ENCODE measurements at regions not wholly inside any gene's neighbourhood (a gene's known extent, or its start where the extent isn't known, plus 50 kb on each side); places are given as distances from the start of the nearest gene placed in this dataset.

DNA sequence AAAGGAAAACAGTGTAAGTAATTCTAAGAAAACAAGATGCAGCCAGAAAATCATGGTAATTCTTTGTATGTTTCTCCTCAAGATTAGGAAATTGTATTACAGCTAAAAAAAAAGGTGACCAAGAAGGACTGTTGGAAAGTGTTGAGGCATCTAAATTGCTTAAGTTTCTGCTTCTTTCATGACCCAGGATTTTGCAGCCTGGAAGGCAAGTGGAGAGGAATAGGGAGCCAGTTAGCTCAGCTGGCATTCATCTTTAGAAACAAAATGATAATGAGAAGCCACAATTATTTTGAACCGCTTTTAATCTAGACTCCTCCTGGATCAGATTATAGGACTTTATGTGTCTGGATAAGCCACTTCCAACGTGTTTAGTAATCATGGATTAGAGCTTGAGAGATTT is 56.8 kb upstream of the TMEM229A start (continued):
- TF ChIP-seq CREB1 (CRISPR knock-in tag; IDR thresholded peaks at IDR 0.05; ENCODE audit: low read depth) = no peak
- TF ChIP-seq NANOG (IDR thresholded peaks at IDR 0.05; ENCODE audit: borderline replicate concordance) = no peak
- TF ChIP-seq, protein P1, sequence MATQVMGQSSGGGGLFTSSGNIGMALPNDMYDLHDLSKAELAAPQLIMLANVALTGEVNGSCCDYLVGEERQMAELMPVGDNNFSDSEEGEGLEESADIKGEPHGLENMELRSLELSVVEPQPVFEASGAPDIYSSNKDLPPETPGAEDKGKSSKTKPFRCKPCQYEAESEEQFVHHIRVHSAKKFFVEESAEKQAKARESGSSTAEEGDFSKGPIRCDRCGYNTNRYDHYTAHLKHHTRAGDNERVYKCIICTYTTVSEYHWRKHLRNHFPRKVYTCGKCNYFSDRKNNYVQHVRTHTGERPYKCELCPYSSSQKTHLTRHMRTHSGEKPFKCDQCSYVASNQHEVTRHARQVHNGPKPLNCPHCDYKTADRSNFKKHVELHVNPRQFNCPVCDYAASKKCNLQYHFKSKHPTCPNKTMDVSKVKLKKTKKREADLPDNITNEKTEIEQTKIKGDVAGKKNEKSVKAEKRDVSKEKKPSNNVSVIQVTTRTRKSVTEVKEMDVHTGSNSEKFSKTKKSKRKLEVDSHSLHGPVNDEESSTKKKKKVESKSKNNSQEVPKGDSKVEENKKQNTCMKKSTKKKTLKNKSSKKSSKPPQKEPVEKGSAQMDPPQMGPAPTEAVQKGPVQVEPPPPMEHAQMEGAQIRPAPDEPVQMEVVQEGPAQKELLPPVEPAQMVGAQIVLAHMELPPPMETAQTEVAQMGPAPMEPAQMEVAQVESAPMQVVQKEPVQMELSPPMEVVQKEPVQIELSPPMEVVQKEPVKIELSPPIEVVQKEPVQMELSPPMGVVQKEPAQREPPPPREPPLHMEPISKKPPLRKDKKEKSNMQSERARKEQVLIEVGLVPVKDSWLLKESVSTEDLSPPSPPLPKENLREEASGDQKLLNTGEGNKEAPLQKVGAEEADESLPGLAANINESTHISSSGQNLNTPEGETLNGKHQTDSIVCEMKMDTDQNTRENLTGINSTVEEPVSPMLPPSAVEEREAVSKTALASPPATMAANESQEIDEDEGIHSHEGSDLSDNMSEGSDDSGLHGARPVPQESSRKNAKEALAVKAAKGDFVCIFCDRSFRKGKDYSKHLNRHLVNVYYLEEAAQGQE (IDR thresholded peaks at IDR 0.05; ENCODE audit: unreplicated experiment) = no peak
- no peak for TF ChIP-seq JUNB (IDR thresholded peaks at IDR 0.05; ENCODE audit: unreplicated experiment)
- no peak for TF ChIP-seq EZH2phosphoT487 (IDR thresholded peaks at IDR 0.05; ENCODE audit: unreplicated experiment)
- TF ChIP-seq, protein P2, sequence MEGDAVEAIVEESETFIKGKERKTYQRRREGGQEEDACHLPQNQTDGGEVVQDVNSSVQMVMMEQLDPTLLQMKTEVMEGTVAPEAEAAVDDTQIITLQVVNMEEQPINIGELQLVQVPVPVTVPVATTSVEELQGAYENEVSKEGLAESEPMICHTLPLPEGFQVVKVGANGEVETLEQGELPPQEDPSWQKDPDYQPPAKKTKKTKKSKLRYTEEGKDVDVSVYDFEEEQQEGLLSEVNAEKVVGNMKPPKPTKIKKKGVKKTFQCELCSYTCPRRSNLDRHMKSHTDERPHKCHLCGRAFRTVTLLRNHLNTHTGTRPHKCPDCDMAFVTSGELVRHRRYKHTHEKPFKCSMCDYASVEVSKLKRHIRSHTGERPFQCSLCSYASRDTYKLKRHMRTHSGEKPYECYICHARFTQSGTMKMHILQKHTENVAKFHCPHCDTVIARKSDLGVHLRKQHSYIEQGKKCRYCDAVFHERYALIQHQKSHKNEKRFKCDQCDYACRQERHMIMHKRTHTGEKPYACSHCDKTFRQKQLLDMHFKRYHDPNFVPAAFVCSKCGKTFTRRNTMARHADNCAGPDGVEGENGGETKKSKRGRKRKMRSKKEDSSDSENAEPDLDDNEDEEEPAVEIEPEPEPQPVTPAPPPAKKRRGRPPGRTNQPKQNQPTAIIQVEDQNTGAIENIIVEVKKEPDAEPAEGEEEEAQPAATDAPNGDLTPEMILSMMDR (conservative IDR thresholded peaks at IDR 0.05; ENCODE audit: low read depth in 2 of 2) = no peak
- TF ChIP-seq, protein P3, sequence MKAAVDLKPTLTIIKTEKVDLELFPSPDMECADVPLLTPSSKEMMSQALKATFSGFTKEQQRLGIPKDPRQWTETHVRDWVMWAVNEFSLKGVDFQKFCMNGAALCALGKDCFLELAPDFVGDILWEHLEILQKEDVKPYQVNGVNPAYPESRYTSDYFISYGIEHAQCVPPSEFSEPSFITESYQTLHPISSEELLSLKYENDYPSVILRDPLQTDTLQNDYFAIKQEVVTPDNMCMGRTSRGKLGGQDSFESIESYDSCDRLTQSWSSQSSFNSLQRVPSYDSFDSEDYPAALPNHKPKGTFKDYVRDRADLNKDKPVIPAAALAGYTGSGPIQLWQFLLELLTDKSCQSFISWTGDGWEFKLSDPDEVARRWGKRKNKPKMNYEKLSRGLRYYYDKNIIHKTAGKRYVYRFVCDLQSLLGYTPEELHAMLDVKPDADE (IDR thresholded peaks at IDR 0.05) = no peak

DNA sequence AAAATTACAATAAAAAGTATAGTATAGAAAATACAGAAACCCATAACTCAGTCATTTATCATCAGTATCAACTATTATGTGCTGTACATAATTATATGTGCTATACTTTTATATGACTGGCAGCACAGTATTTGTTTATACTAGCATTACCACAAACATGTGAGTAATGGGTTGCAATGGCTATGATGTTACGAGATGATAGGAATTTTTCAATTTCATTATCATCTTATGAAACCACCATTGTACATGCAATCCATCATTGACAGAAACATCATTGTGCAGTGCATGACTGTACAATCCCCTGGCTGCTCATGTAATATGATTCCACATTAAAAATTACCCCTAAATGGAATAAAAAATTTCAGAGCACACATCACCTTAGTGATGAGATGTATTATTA is 55.7 kb upstream of the TMEM229A start:
- no peaks in the 10 kb centered on the region for H3K9me3 Mint-ChIP-seq
- no peaks in the 10 kb centered on the region for H3K4me1 Mint-ChIP-seq
- DNase-seq (ENCODE audit: low spot score) = no peak
- Histone ChIP-seq H3K79me2 (replicated peaks; ENCODE audit: insufficient read depth) (no peaks in the 10 kb centered on the region), H3K9me2 (ENCODE audit: insufficient read depth) (no peaks in the 10 kb centered on the region), H4K20me1 (replicated peaks; ENCODE audit: insufficient read depth) (no peaks in the 10 kb centered on the region), H3K4me3 (no peak overlapping the region), H3K27ac (ENCODE audit: low read depth) (no peak overlapping the region), H2AFZ (no peak overlapping the region), H3K4me1 (ENCODE audit: insufficient read depth) (no peaks in the 10 kb centered on the region), H3K27me3 (ENCODE audit: insufficient read depth) (no peaks in the 10 kb centered on the region), H3F3A (replicated peaks; ENCODE audit: low read depth) (no peaks in the 10 kb centered on the region), H3K4me2 (no peak overlapping the region), H3K36me3 (ENCODE audit: insufficient read depth) (no peaks in the 10 kb centered on the region)
- no peak for ATAC-seq
- no peaks in the 10 kb centered on the region for H3K36me3 Mint-ChIP-seq (ENCODE audit: low read depth)
- H3K4me3 Mint-ChIP-seq = no peak overlapping the region
- no peak overlapping the region for H3K27ac Mint-ChIP-seq
- no peaks in the 10 kb centered on the region for H3K27me3 Mint-ChIP-seq (ENCODE audit: insufficient read depth, low read depth, poor library complexity)
- TF ChIP-seq JUNB (IDR thresholded peaks at IDR 0.05; ENCODE audit: unreplicated experiment) (no peak), STAT1 (IDR thresholded peaks at IDR 0.05; ENCODE audit: unreplicated experiment) (no peak), CREB1 (CRISPR knock-in tag; IDR thresholded peaks at IDR 0.05; ENCODE audit: low read depth) (no peak), POLR2AphosphoS5 (IDR thresholded peaks at IDR 0.05; ENCODE audit: low read depth) (no peak), ZNF114 (CRISPR knock-in tag; IDR thresholded peaks at IDR 0.05) (no peak), ZNF331 (CRISPR knock-in tag; IDR thresholded peaks at IDR 0.05; ENCODE audit: low read depth) (no peak)
- TF ChIP-seq, protein P4, sequence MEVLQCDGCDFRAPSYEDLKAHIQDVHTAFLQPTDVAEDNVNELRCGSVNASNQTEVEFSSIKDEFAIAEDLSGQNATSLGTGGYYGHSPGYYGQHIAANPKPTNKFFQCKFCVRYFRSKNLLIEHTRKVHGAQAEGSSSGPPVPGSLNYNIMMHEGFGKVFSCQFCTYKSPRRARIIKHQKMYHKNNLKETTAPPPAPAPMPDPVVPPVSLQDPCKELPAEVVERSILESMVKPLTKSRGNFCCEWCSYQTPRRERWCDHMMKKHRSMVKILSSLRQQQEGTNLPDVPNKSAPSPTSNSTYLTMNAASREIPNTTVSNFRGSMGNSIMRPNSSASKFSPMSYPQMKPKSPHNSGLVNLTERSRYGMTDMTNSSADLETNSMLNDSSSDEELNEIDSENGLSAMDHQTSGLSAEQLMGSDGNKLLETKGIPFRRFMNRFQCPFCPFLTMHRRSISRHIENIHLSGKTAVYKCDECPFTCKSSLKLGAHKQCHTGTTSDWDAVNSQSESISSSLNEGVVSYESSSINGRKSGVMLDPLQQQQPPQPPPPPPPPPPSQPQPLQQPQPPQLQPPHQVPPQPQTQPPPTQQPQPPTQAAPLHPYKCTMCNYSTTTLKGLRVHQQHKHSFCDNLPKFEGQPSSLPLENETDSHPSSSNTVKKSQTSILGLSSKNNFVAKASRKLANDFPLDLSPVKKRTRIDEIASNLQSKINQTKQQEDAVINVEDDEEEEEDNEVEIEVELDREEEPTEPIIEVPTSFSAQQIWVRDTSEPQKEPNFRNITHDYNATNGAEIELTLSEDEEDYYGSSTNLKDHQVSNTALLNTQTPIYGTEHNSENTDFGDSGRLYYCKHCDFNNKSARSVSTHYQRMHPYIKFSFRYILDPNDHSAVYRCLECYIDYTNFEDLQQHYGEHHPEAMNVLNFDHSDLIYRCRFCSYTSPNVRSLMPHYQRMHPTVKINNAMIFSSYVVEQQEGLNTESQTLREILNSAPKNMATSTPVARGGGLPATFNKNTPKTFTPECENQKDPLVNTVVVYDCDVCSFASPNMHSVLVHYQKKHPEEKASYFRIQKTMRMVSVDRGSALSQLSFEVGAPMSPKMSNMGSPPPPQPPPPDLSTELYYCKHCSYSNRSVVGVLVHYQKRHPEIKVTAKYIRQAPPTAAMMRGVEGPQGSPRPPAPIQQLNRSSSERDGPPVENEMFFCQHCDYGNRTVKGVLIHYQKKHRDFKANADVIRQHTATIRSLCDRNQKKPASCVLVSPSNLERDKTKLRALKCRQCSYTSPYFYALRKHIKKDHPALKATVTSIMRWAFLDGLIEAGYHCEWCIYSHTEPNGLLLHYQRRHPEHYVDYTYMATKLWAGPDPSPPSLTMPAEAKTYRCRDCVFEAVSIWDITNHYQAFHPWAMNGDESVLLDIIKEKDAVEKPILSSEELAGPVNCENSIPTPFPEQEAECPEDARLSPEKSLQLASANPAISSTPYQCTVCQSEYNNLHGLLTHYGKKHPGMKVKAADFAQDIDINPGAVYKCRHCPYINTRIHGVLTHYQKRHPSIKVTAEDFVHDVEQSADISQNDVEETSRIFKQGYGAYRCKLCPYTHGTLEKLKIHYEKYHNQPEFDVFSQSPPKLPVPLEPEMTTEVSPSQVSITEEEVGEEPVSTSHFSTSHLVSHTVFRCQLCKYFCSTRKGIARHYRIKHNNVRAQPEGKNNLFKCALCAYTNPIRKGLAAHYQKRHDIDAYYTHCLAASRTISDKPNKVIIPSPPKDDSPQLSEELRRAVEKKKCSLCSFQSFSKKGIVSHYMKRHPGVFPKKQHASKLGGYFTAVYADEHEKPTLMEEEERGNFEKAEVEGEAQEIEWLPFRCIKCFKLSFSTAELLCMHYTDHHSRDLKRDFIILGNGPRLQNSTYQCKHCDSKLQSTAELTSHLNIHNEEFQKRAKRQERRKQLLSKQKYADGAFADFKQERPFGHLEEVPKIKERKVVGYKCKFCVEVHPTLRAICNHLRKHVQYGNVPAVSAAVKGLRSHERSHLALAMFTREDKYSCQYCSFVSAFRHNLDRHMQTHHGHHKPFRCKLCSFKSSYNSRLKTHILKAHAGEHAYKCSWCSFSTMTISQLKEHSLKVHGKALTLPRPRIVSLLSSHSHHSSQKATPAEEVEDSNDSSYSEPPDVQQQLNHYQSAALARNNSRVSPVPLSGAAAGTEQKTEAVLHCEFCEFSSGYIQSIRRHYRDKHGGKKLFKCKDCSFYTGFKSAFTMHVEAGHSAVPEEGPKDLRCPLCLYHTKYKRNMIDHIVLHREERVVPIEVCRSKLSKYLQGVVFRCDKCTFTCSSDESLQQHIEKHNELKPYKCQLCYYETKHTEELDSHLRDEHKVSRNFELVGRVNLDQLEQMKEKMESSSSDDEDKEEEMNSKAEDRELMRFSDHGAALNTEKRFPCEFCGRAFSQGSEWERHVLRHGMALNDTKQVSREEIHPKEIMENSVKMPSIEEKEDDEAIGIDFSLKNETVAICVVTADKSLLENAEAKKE (CRISPR knock-in tag; IDR thresholded peaks at IDR 0.05) = no peak

Measured in GM23338 (cell line).